ENCODE measurements at regions not wholly inside any gene's neighbourhood (a gene's known extent, or its start where the extent isn't known, plus 50 kb on each side); places are given as distances from the start of the nearest gene placed in this dataset.

- Mint-ChIP-seq H3K27ac (no peak overlapping the region), H3K4me1 (no peaks in the 10 kb centered on the region), H3K4me3 (no peak overlapping the region), H3K36me3 (ENCODE audit: low read depth) (no peaks in the 10 kb centered on the region), H3K27me3 (no peaks in the 10 kb centered on the region), H3K9me3 (no peaks in the 10 kb centered on the region)
- ChIA-PET CTCF (no interaction called here), POLR2A (no interaction called here)
- no peak for DNase-seq
These were observed 95.3 kb upstream of the TCERG1L start for GRCh38 chr10:131406676-131407392.

- no peak for DNase-seq
- ChIA-PET POLR2A (no interaction called here), CTCF (no interaction called here)
- no peaks in the 10 kb centered on the region for H3K36me3 Mint-ChIP-seq (ENCODE audit: low read depth)
- no peak overlapping the region for H3K27ac Mint-ChIP-seq
- no peaks in the 10 kb centered on the region for H3K27me3 Mint-ChIP-seq
- H3K4me1 Mint-ChIP-seq, result no peaks in the 10 kb centered on the region
- peaks cover 6% of the 10 kb centered on the region for H3K9me3 Mint-ChIP-seq
- no peak overlapping the region for H3K4me3 Mint-ChIP-seq
These were observed 107.2 kb upstream of the TCERG1L start for GRCh38 chr10:131418681-131419080.

DNA sequence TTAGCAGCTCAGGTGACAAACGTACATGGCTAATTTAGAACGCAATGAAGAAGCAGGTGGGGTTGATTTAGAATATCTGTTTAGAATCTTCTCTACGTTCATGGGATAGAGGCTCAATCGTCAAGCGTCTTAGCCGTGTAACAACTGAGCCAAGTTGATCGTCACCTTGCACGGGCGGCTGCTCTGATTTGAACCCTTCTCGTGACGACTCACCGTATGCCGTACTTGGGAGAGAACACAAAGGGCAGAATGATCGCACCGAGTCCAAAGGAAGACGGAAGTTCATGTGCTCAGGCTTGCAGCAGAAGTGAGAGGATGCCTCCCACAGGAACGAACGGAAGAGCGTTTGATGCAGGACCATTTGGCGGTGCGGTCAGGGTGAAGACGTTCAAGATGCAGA is 108.3 kb upstream of the TCERG1L start:
- ChIA-PET POLR2A (no interaction called here), CTCF (no interaction called here)
- no peak overlapping the region for H3K4me3 Mint-ChIP-seq
- H3K27me3 Mint-ChIP-seq, result no peaks in the 10 kb centered on the region
- peaks cover 13% of the 10 kb centered on the region for H3K9me3 Mint-ChIP-seq
- H3K36me3 Mint-ChIP-seq (ENCODE audit: low read depth), result no peaks in the 10 kb centered on the region
- H3K4me1 Mint-ChIP-seq, result no peaks in the 10 kb centered on the region
- no peak overlapping the region for H3K27ac Mint-ChIP-seq
- DNase-seq, result no peak

- no peak for DNase-seq
- H3K9me3 Mint-ChIP-seq, result peaks cover 13% of the 10 kb centered on the region
- H3K4me1 Mint-ChIP-seq, result no peaks in the 10 kb centered on the region
- no peak overlapping the region for H3K4me3 Mint-ChIP-seq
- ChIA-PET POLR2A (no interaction called here), CTCF (no interaction called here)
- H3K27ac Mint-ChIP-seq, result no peak overlapping the region
- no peaks in the 10 kb centered on the region for H3K36me3 Mint-ChIP-seq (ENCODE audit: low read depth)
- H3K27me3 Mint-ChIP-seq, result no peaks in the 10 kb centered on the region
These were observed 109.3 kb upstream of the TCERG1L start for GRCh38 chr10:131420867-131421266.

GRCh38 chr10:131421381-131421780 is 109.9 kb upstream of the TCERG1L start:
- no peaks in the 10 kb centered on the region for H3K4me1 Mint-ChIP-seq
- no peaks in the 10 kb centered on the region for H3K36me3 Mint-ChIP-seq (ENCODE audit: low read depth)
- ChIA-PET CTCF (no interaction called here), POLR2A (no interaction called here)
- no peaks in the 10 kb centered on the region for H3K27me3 Mint-ChIP-seq
- peaks cover 13% of the 10 kb centered on the region for H3K9me3 Mint-ChIP-seq
- H3K27ac Mint-ChIP-seq, result no peak overlapping the region
- DNase-seq, result no peak
- no peak overlapping the region for H3K4me3 Mint-ChIP-seq

GRCh38 chr10:131422731-131423130 is 111.2 kb upstream of the TCERG1L start:
- Mint-ChIP-seq H3K9me3 (peaks cover 13% of the 10 kb centered on the region), H3K4me1 (no peaks in the 10 kb centered on the region), H3K27me3 (no peaks in the 10 kb centered on the region), H3K4me3 (no peak overlapping the region), H3K27ac (no peak overlapping the region), H3K36me3 (ENCODE audit: low read depth) (no peaks in the 10 kb centered on the region)
- no peak for DNase-seq
- ChIA-PET POLR2A (no interaction called here), CTCF (no interaction called here)

DNA sequence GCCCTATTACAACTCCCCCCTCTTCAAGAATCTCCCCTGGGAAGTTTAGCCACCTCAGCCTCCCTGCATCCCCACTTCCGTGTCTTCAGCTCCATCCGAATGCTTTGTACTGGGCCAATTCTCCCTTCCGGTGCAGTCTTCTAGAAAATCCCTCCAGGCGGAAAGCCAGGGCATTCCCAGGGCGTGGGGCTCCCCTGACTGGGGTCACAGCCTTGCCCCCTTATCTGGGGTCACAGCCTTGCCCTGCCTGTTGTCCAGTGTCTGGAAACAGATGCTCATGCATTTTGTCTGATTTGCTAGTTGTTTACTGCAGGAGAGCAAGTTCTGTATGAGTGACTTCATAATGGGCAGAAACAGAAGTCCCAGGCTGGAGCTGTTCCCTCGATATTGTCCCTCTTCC is 112.5 kb upstream of the TCERG1L start:
- ChIA-PET CTCF (no interaction called here), POLR2A (no interaction called here)
- H3K27me3 Mint-ChIP-seq, result no peaks in the 10 kb centered on the region

GRCh38 chr10:131424836-131425491 is 113.4 kb upstream of the TCERG1L start:
- no peaks in the 10 kb centered on the region for H3K27me3 Mint-ChIP-seq
- ChIA-PET POLR2A (no interaction called here), CTCF (no interaction called here)
- H3K4me3 Mint-ChIP-seq, result no peak overlapping the region
- no peak for DNase-seq
- peaks cover 7% of the 10 kb centered on the region for H3K9me3 Mint-ChIP-seq
- no peaks in the 10 kb centered on the region for H3K36me3 Mint-ChIP-seq (ENCODE audit: low read depth)
- H3K4me1 Mint-ChIP-seq, result no peaks in the 10 kb centered on the region
- no peak overlapping the region for H3K27ac Mint-ChIP-seq

More for the DNA sequence above, 112.5 kb upstream of the TCERG1L start:
- Mint-ChIP-seq H3K27ac (no peak overlapping the region), H3K4me1 (no peaks in the 10 kb centered on the region), H3K9me3 (peaks cover 13% of the 10 kb centered on the region), H3K36me3 (ENCODE audit: low read depth) (no peaks in the 10 kb centered on the region), H3K4me3 (no peak overlapping the region)
- DNase-seq, result no peak

GRCh38 chr10:131425752-131426533 is 114.4 kb upstream of the TCERG1L start:
- H3K36me3 Mint-ChIP-seq (ENCODE audit: low read depth), result no peaks in the 10 kb centered on the region
- no peak overlapping the region for H3K4me3 Mint-ChIP-seq
- H3K27ac Mint-ChIP-seq, result no peak overlapping the region
- no peaks in the 10 kb centered on the region for H3K4me1 Mint-ChIP-seq
- H3K9me3 Mint-ChIP-seq, result peaks cover 7% of the 10 kb centered on the region
- no peak for DNase-seq
- POLR2A ChIA-PET, result no interaction called here
- CTCF ChIA-PET, result no interaction called here
- no peaks in the 10 kb centered on the region for H3K27me3 Mint-ChIP-seq

GRCh38 chr10:131426534-131426898 is 115.0 kb upstream of the TCERG1L start:
- Mint-ChIP-seq H3K36me3 (ENCODE audit: low read depth) (no peaks in the 10 kb centered on the region), H3K9me3 (peaks cover 7% of the 10 kb centered on the region), H3K4me1 (no peaks in the 10 kb centered on the region), H3K4me3 (no peak overlapping the region), H3K27me3 (no peaks in the 10 kb centered on the region), H3K27ac (no peak overlapping the region)
- CTCF ChIA-PET, result no interaction called here
- POLR2A ChIA-PET, result no interaction called here
- DNase-seq, result no peak

DNA sequence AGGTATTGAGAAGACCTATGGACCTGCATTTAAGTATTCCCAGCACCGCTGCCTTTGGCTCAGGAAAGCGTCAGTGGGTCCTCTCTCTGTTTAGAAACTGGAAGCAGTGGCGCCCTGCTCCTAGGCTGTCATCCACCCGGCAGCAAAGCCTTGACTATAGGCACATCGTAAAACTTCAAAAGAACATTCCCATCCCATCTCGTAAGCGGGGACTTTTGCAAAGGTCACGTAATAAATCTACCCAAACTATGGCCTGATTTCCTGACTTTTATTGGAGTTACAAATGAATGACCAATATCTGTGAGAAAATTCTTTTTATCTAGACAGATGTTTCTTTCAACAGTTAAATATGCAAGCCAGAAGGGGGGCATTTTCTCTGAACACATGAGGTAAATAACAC is 115.8 kb upstream of the TCERG1L start:
- POLR2A ChIA-PET, result no interaction called here

GRCh38 chr10:131427901-131428300 is 116.4 kb upstream of the TCERG1L start:
- Mint-ChIP-seq H3K27me3 (no peaks in the 10 kb centered on the region), H3K36me3 (ENCODE audit: low read depth) (no peaks in the 10 kb centered on the region), H3K4me1 (no peaks in the 10 kb centered on the region), H3K9me3 (peaks cover 7% of the 10 kb centered on the region), H3K4me3 (no peak overlapping the region), H3K27ac (no peak overlapping the region)
- CTCF ChIA-PET, result no interaction called here
- no peak for DNase-seq
- POLR2A ChIA-PET, result no interaction called here

More for the DNA sequence above, 115.8 kb upstream of the TCERG1L start:
- CTCF ChIA-PET, result no interaction called here
- no peak for DNase-seq
- Mint-ChIP-seq H3K27me3 (no peaks in the 10 kb centered on the region), H3K4me1 (no peaks in the 10 kb centered on the region), H3K4me3 (no peak overlapping the region), H3K9me3 (peaks cover 7% of the 10 kb centered on the region), H3K27ac (no peak overlapping the region), H3K36me3 (ENCODE audit: low read depth) (no peaks in the 10 kb centered on the region)

GRCh38 chr10:131429141-131429540 is 117.6 kb upstream of the TCERG1L start:
- H3K9me3 Mint-ChIP-seq, result peaks cover 2% of the 10 kb centered on the region
- no peak overlapping the region for H3K27ac Mint-ChIP-seq
- CTCF ChIA-PET, result no interaction called here
- H3K36me3 Mint-ChIP-seq (ENCODE audit: low read depth), result no peaks in the 10 kb centered on the region
- DNase-seq, result no peak
- no peaks in the 10 kb centered on the region for H3K4me1 Mint-ChIP-seq
- no peak overlapping the region for H3K4me3 Mint-ChIP-seq
- POLR2A ChIA-PET, result no interaction called here
- H3K27me3 Mint-ChIP-seq, result no peaks in the 10 kb centered on the region

GRCh38 chr10:131429942-131430341 is 118.4 kb upstream of the TCERG1L start:
- Mint-ChIP-seq H3K4me3 (no peak overlapping the region), H3K9me3 (no peaks in the 10 kb centered on the region), H3K36me3 (ENCODE audit: low read depth) (no peaks in the 10 kb centered on the region), H3K27me3 (no peaks in the 10 kb centered on the region), H3K4me1 (no peaks in the 10 kb centered on the region), H3K27ac (no peak overlapping the region)
- no peak for DNase-seq
- CTCF ChIA-PET, result no interaction called here
- POLR2A ChIA-PET, result no interaction called here
